IPS DF 19.7 (cell line): ENCODE measurements at regions not wholly inside any gene's neighbourhood (a gene's known extent, or its start where the extent isn't known, plus 50 kb on each side); places are given as distances from the start of the nearest gene placed in this dataset.

Experiments used
- DNase-seq: peaks from one replicate; pipeline ENCODE4 v3.0.0-alpha.2; 2013; ENCODE audit warnings: low read depth, low spot score

GRCh38 chr18:50444539-50444938, 69.7 kb downstream of the SKA1 start:
- no peak for DNase-seq

- DNase-seq: no peak
Observed at GRCh38 chr18:50446629-50447028, 71.8 kb downstream of the SKA1 start.

GRCh38 chr18:50447102-50447741, 72.4 kb downstream of the SKA1 start:
- no peak for DNase-seq

GRCh38 chr18:50447952-50448351, 73.1 kb downstream of the SKA1 start:
- no peak for DNase-seq

GRCh38 chr18:50451100-50451842, 76.4 kb downstream of the SKA1 start:
- DNase-seq: no peak

GRCh38 chr18:50453014-50453680, 78.3 kb downstream of the SKA1 start:
- no peak for DNase-seq

GRCh38 chr18:50453732-50454131, 78.9 kb downstream of the SKA1 start:
- no peak for DNase-seq

- DNase-seq: no peak
Observed at GRCh38 chr18:50454387-50454988, 79.6 kb downstream of the SKA1 start.

- no peak for DNase-seq
Observed at GRCh38 chr18:50456285-50456684, 81.4 kb downstream of the SKA1 start.

- DNase-seq: no peak
Observed at GRCh38 chr18:50457639-50458038, 82.8 kb downstream of the SKA1 start.

- DNase-seq: no peak
Observed at GRCh38 chr18:50458366-50458765, 83.5 kb downstream of the SKA1 start.

- DNase-seq: no peak
Observed at GRCh38 chr18:50458796-50459195, 84.0 kb downstream of the SKA1 start.

GRCh38 chr18:50460062-50460461, 85.2 kb downstream of the SKA1 start:
- no peak for DNase-seq

GRCh38 chr18:50460716-50461115, 85.9 kb downstream of the SKA1 start:
- DNase-seq: no peak

GRCh38 chr18:50461251-50461650, 86.4 kb downstream of the SKA1 start:
- DNase-seq: no peak

GRCh38 chr18:50465211-50466153, 90.6 kb downstream of the SKA1 start:
- no peak for DNase-seq

- no peak for DNase-seq
Observed at GRCh38 chr18:50466634-50467033, 91.8 kb downstream of the SKA1 start.

- DNase-seq: no peak
Observed at GRCh38 chr18:50468807-50469206, 91.1 kb upstream of the MAPK4 start.

- no peak for DNase-seq
Observed at GRCh38 chr18:50469380-50469781, 90.5 kb upstream of the MAPK4 start.

GRCh38 chr18:50472941-50473340, 86.9 kb upstream of the MAPK4 start:
- no peak for DNase-seq

- DNase-seq: no peak
Observed at GRCh38 chr18:50473881-50474280, 86.0 kb upstream of the MAPK4 start.
